ENCODE measurements at regions not wholly inside any gene's neighbourhood (a gene's known extent, or its start where the extent isn't known, plus 50 kb on each side); places are given as distances from the start of the nearest gene placed in this dataset.

- Mint-ChIP-seq H3K4me3 (no peak overlapping the region), H3K4me1 (peaks cover 17% of the 10 kb centered on the region), H3K36me3 (no peaks in the 10 kb centered on the region), H3K9me3 (peaks cover 4% of the 10 kb centered on the region), H3K27me3 (ENCODE audit: low read depth) (no peaks in the 10 kb centered on the region), H3K27ac (peak overlapping the region; percentile 42)
- CTCF ChIA-PET = interaction anchor here (0.7 kb wide), 1 partner anchor 258 kb away, joined by 3 read pairs; no protein-coding TSS in a partner anchor
- ATAC-seq = no peak
- TF ChIP-seq NR1H2 (CRISPR knock-in tag; IDR thresholded peaks at IDR 0.05) = no peak
- TF ChIP-seq SOX15 (CRISPR knock-in tag; IDR thresholded peaks at IDR 0.05) = no peak
- TF ChIP-seq ZNF263 (CRISPR knock-in tag; IDR thresholded peaks at IDR 0.05; ENCODE audit: low read depth) = no peak
- no peak for TF ChIP-seq HMGA2 (CRISPR knock-in tag; IDR thresholded peaks at IDR 0.05)
- TF ChIP-seq ZBTB43 (CRISPR knock-in tag; IDR thresholded peaks at IDR 0.05) = no peak
- TF ChIP-seq FOXK1 (CRISPR knock-in tag; IDR thresholded peaks at IDR 0.05) = no peak
- no peak for TF ChIP-seq ATF1 (CRISPR knock-in tag; IDR thresholded peaks at IDR 0.05)
- no peak for TF ChIP-seq RORB (CRISPR knock-in tag; IDR thresholded peaks at IDR 0.05)
- TF ChIP-seq MYBL2 (CRISPR knock-in tag; IDR thresholded peaks at IDR 0.05) = no peak
- no peak for TF ChIP-seq EMX1 (CRISPR knock-in tag; IDR thresholded peaks at IDR 0.05)
- no peak for TF ChIP-seq ZNF423 (CRISPR knock-in tag; IDR thresholded peaks at IDR 0.05)
- no peak for TF ChIP-seq NFYB (CRISPR knock-in tag; conservative IDR thresholded peaks at IDR 0.05; ENCODE audit: low read depth)
- no peak for TF ChIP-seq GTF2I (CRISPR knock-in tag; conservative IDR thresholded peaks at IDR 0.05)
- TF ChIP-seq ZNF317 (CRISPR knock-in tag; IDR thresholded peaks at IDR 0.05; ENCODE audit: borderline replicate concordance, low read depth) = no peak
- no peak for TF ChIP-seq NFE2L1 (CRISPR knock-in tag; IDR thresholded peaks at IDR 0.05)
- POLR2A ChIA-PET = no interaction called here
- DNase-seq (ENCODE audit: low spot score) = no peak
Measured at GRCh38 chr13:65154661-65155447, 2075.3 kb downstream of the PCDH9 start.

GRCh38 chr13:65149687-65150086, 2080.4 kb downstream of the PCDH9 start:
- peak; percentile 25 for DNase-seq (ENCODE audit: low spot score)
- Mint-ChIP-seq H3K4me3 (no peak overlapping the region), H3K36me3 (no peaks in the 10 kb centered on the region), H3K27me3 (ENCODE audit: low read depth) (no peaks in the 10 kb centered on the region), H3K27ac (no peak overlapping the region), H3K9me3 (peaks cover 12% of the 10 kb centered on the region), H3K4me1 (peaks cover 16% of the 10 kb centered on the region)
- ATAC-seq = peak; percentile 43
- TF ChIP-seq NR2C2 (CRISPR knock-in tag; IDR thresholded peaks at IDR 0.05) = no peak
- TF ChIP-seq CREB1 (CRISPR knock-in tag; IDR thresholded peaks at IDR 0.05) = no peak
- no peak for TF ChIP-seq ZNF232 (CRISPR knock-in tag; IDR thresholded peaks at IDR 0.05)
- no peak for TF ChIP-seq ZNF317 (CRISPR knock-in tag; IDR thresholded peaks at IDR 0.05; ENCODE audit: borderline replicate concordance, low read depth)
- TF ChIP-seq NR3C1 (CRISPR knock-in tag; conservative IDR thresholded peaks at IDR 0.05; ENCODE audit: low read depth) = no peak
- TF ChIP-seq, protein P1, sequence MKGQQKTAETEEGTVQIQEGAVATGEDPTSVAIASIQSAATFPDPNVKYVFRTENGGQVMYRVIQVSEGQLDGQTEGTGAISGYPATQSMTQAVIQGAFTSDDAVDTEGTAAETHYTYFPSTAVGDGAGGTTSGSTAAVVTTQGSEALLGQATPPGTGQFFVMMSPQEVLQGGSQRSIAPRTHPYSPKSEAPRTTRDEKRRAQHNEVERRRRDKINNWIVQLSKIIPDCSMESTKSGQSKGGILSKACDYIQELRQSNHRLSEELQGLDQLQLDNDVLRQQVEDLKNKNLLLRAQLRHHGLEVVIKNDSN (CRISPR knock-in tag; IDR thresholded peaks at IDR 0.05) = no peak
- no peak for TF ChIP-seq ESRRA (CRISPR knock-in tag; IDR thresholded peaks at IDR 0.05; ENCODE audit: borderline replicate concordance)
- ChIA-PET POLR2A (no interaction called here), CTCF (no interaction called here)

GRCh38 chr13:65143920-65144319, 2086.2 kb downstream of the PCDH9 start:
- H3K4me3 Mint-ChIP-seq = no peak overlapping the region
- peaks cover 9% of the 10 kb centered on the region for H3K9me3 Mint-ChIP-seq
- H3K36me3 Mint-ChIP-seq = no peaks in the 10 kb centered on the region
- H3K27ac Mint-ChIP-seq = no peak overlapping the region
- ChIA-PET POLR2A (no interaction called here), CTCF (no interaction called here)
- no peaks in the 10 kb centered on the region for H3K27me3 Mint-ChIP-seq (ENCODE audit: low read depth)
- DNase-seq (ENCODE audit: low spot score) (no peak), ATAC-seq (no peak)
- TF ChIP-seq HMGA2 (CRISPR knock-in tag; IDR thresholded peaks at IDR 0.05) = peak; percentile 95
- TF ChIP-seq, protein P2, sequence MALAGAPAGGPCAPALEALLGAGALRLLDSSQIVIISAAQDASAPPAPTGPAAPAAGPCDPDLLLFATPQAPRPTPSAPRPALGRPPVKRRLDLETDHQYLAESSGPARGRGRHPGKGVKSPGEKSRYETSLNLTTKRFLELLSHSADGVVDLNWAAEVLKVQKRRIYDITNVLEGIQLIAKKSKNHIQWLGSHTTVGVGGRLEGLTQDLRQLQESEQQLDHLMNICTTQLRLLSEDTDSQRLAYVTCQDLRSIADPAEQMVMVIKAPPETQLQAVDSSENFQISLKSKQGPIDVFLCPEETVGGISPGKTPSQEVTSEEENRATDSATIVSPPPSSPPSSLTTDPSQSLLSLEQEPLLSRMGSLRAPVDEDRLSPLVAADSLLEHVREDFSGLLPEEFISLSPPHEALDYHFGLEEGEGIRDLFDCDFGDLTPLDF (CRISPR knock-in tag; IDR thresholded peaks at IDR 0.05) = no peak
- no peaks in the 10 kb centered on the region for H3K4me1 Mint-ChIP-seq
